HCT116 (cell line): ENCODE measurements at regions not wholly inside any gene's neighbourhood (a gene's known extent, or its start where the extent isn't known, plus 50 kb on each side); places are given as distances from the start of the nearest gene placed in this dataset.

Source experiments
- ATAC-seq: fragments of 200-7000 bp; cut with Tn5 transposase; 2 replicates; pipeline ENCODE4 v1.9.1; 2020; ENCODE audit warnings: mild to moderate bottlenecking, moderate library complexity
- BruUV-seq: library from RNA; stranded (reverse); fragments of 400-500 nt; replicated peaks from 2 replicates; lab custom pipeline; 2021; lab: Mats Ljungman, UMichigan
- CTCF ChIA-PET: fragments of 300-600 bp; sonication (Branson Sonifier 250); formaldehyde crosslinking; loops from one replicate; lab custom pipeline; 2021; ENCODE audit warnings: antibody characterized with exemption; lab: Charles Lee
- POLR2A ChIA-PET: fragments of 300-600, 350-600 bp; sonication (Branson Sonifier 250); formaldehyde crosslinking; loops from one replicate; lab custom pipeline; 2021; ENCODE audit warnings: antibody characterized with exemption; lab: Charles Lee
- RAD21 ChIA-PET, 2 experiments: fragments of 300-600 bp; sonication (Branson Sonifier 250); formaldehyde crosslinking; loops; one replicate each; lab custom pipeline; 2023; ENCODE audit warnings: low total read pairs in 2 of 2; ENCODE audit not compliant: uncharacterized antibody in 2 of 2, unreplicated experiment in 2 of 2, low non-redundant PET in 1 of 2; lab: Charles Lee
- DNase-seq: peaks from one replicate; pipeline ENCODE4 v3.0.0-alpha.2; 2010; ENCODE audit warnings: low read depth, low spot score
- H2AFZ ChIP-seq: fragments of 200-600 bp; shearing (Covaris generic), sonication (generic); 2 replicates; pipeline ENCODE4 v1.6.1; 2017; ENCODE audit warnings: low read depth, mixed run types, mixed read lengths, antibody characterized with exemption, low read length; ENCODE audit not compliant: poor library complexity, severe bottlenecking
- H3K27ac ChIP-seq: 2 replicates; pipeline ENCODE4 v1.5.1; 2012; ENCODE audit warnings: low read depth, low read length
- H3K27me3 ChIP-seq: fragments of 200-600 bp; sonication (generic); 2 replicates; pipeline ENCODE4 v1.6.1; 2016; ENCODE audit warnings: mixed run types, low read length, mixed read lengths; ENCODE audit not compliant: insufficient read depth
- H3K36me3 ChIP-seq, 2 experiments: fragments of 200-500 bp in 1 of 2; fragments of 200-600 bp in 1 of 2; sonication (Bioruptor generic) in 1 of 2; sonication (generic) in 1 of 2; 2 replicates each; pipeline versions ENCODE4 v1.5.1 to v1.6.1; 2014 to 2016; ENCODE audit warnings: low read length in 2 of 2, inconsistent platforms in 1 of 2, mixed read lengths in 1 of 2, mixed run types in 1 of 2; ENCODE audit not compliant: insufficient read depth in 2 of 2, control insufficient read depth in 1 of 2
- H3K4me1 ChIP-seq, 2 experiments: fragments of 200-600 bp in 1 of 2; sonication (generic) in 1 of 2; 2 replicates each; pipeline versions ENCODE4 v1.5.1 to v1.6.1; 2012 to 2017; ENCODE audit warnings: low read length in 2 of 2, inconsistent platforms in 1 of 2, mild to moderate bottlenecking in 1 of 2, mixed read lengths in 1 of 2, mixed run types in 1 of 2, moderate library complexity in 1 of 2; ENCODE audit not compliant: insufficient read depth in 2 of 2, control insufficient read depth in 1 of 2
- H3K4me2 ChIP-seq: fragments of 200-600 bp; sonication (generic); 2 replicates; pipeline ENCODE4 v1.6.1; 2017; ENCODE audit warnings: mixed run types, low read length, mixed read lengths
- H3K4me3 ChIP-seq, 2 experiments: fragments of 200-600 bp in 1 of 2; sonication (generic) in 1 of 2; replicated peaks in 1 of 2; 2 replicates each; pipeline ENCODE4 v1.5.1; 2011 to 2016; ENCODE audit warnings: low read length in 2 of 2, control low read depth in 1 of 2, low read depth in 1 of 2, mild to moderate bottlenecking in 1 of 2, mixed read lengths in 1 of 2, mixed run types in 1 of 2
- H3K79me2 ChIP-seq: fragments of 200-600 bp; sonication (generic); 2 replicates; pipeline ENCODE4 v1.6.1; 2017; ENCODE audit warnings: mild to moderate bottlenecking, mixed run types, low read length, moderate library complexity, mixed read lengths; ENCODE audit not compliant: insufficient read depth
- H3K9ac ChIP-seq: fragments of 200-600 bp; sonication (generic); 2 replicates; pipeline ENCODE4 v1.6.1; 2016; ENCODE audit warnings: low read length, mixed read lengths
- H3K9me2 ChIP-seq: fragments of 200-600 bp; sonication (generic), shearing (Covaris generic); 2 replicates; pipeline ENCODE4 v1.6.1; 2017; ENCODE audit warnings: mixed run types, mild to moderate bottlenecking, moderate library complexity; ENCODE audit not compliant: insufficient read depth
- H3K9me3 ChIP-seq, 2 experiments: fragments of 200-500 bp in 1 of 2; fragments of 200-600 bp in 1 of 2; sonication (Bioruptor generic) in 1 of 2; sonication (generic) in 1 of 2; 2 replicates each; pipeline ENCODE4 v1.6.1; 2014 to 2017; ENCODE audit warnings: low read length in 2 of 2, mixed read lengths in 2 of 2, inconsistent platforms in 1 of 2, low read depth in 1 of 2, mild to moderate bottlenecking in 1 of 2, mixed run types in 1 of 2, moderate library complexity in 1 of 2; ENCODE audit not compliant: control insufficient read depth in 1 of 2, insufficient read depth in 1 of 2
- H4K20me1 ChIP-seq: fragments of 200-600 bp; sonication (generic), shearing (Covaris generic); 2 replicates; pipeline ENCODE4 v1.6.1; 2017; ENCODE audit warnings: mixed run types, mild to moderate bottlenecking, moderate library complexity; ENCODE audit not compliant: insufficient read depth
- ATF3 ChIP-seq: IDR thresholded peaks from 2 replicates; pipeline ENCODE4 v1.6.1; 2012
- CBX3 ChIP-seq: IDR thresholded peaks from 2 replicates; pipeline ENCODE4 v1.6.1; 2012; ENCODE audit warnings: low read depth
- CEBPB ChIP-seq: IDR thresholded peaks from 2 replicates; pipeline ENCODE4 v1.6.1; 2012; ENCODE audit warnings: low read depth
- CTCF ChIP-seq, 3 experiments: fragments of 200-600 bp in 1 of 3; sonication (generic) in 1 of 3; IDR thresholded peaks in 2 of 3; conservative IDR thresholded peaks in 1 of 3; 2 replicates each; pipeline ENCODE4 v1.5.1; 2012 to 2017; ENCODE audit warnings: low read depth in 2 of 3, low read length in 2 of 3, antibody characterized with exemption in 1 of 3, borderline replicate concordance in 1 of 3, control low read depth in 1 of 3, mild to moderate bottlenecking in 1 of 3, mixed read lengths in 1 of 3, mixed run types in 1 of 3, moderate library complexity in 1 of 3; ENCODE audit not compliant: insufficient read depth in 1 of 3
- EGR1 ChIP-seq: IDR thresholded peaks from 2 replicates; pipeline ENCODE4 v1.6.1; 2012; ENCODE audit warnings: low read depth
- ELF1 ChIP-seq: IDR thresholded peaks from 2 replicates; pipeline ENCODE4 v1.6.1; 2012; ENCODE audit warnings: low read depth, borderline replicate concordance
- EZH2 ChIP-seq: fragments of 200-600 bp; sonication (generic); IDR thresholded peaks from 2 replicates; pipeline ENCODE4 v1.6.1; 2017; ENCODE audit warnings: antibody characterized with exemption, mixed run types
- EZH2phosphoT487 ChIP-seq: fragments of 200-600 bp; IDR thresholded peaks from 2 replicates; pipeline ENCODE4 v1.6.1; 2018; ENCODE audit warnings: antibody characterized with exemption, borderline replicate concordance
- FOSL1 ChIP-seq: IDR thresholded peaks from 2 replicates; pipeline ENCODE4 v1.6.1; 2012; ENCODE audit warnings: low read depth
- JUND ChIP-seq: IDR thresholded peaks from 2 replicates; pipeline ENCODE4 v1.6.1; 2012
- POLR2A ChIP-seq: IDR thresholded peaks from 2 replicates; pipeline ENCODE4 v1.7.0; 2011; ENCODE audit warnings: borderline replicate concordance; ENCODE audit not compliant: insufficient read depth, insufficient read length; ENCODE audit errors: extremely low read depth
- POLR2AphosphoS5 ChIP-seq: IDR thresholded peaks from 2 replicates; pipeline ENCODE4 v1.6.1; 2011; ENCODE audit warnings: mild to moderate bottlenecking, low read depth, low read length, moderate library complexity
- RAD21 ChIP-seq: IDR thresholded peaks from 2 replicates; pipeline ENCODE4 v1.6.1; 2012; ENCODE audit warnings: low read depth, mild to moderate bottlenecking
- REST ChIP-seq: IDR thresholded peaks from 2 replicates; pipeline ENCODE4 v1.6.1; 2012; ENCODE audit warnings: low read depth
- SIN3A ChIP-seq: IDR thresholded peaks from 2 replicates; pipeline ENCODE4 v1.6.1; 2012; ENCODE audit warnings: low read depth
- SP1 ChIP-seq: IDR thresholded peaks from 2 replicates; pipeline ENCODE4 v1.6.1; 2012; ENCODE audit warnings: low read depth
- SRF ChIP-seq: IDR thresholded peaks from 2 replicates; pipeline ENCODE4 v1.6.1; 2012; ENCODE audit warnings: low read depth
- TCF7L2 ChIP-seq: IDR thresholded peaks from 2 replicates; pipeline ENCODE4 v1.7.0; 2011; ENCODE audit warnings: borderline replicate concordance, inconsistent platforms; ENCODE audit not compliant: insufficient read depth, insufficient read length; ENCODE audit errors: extremely low read depth
- ZBTB33 ChIP-seq: IDR thresholded peaks from 2 replicates; pipeline ENCODE4 v1.6.1; 2011; ENCODE audit warnings: mild to moderate bottlenecking, low read length, moderate library complexity; ENCODE audit not compliant: insufficient replicate concordance; ENCODE audit errors: extremely low read depth
- ZFX ChIP-seq: fragments of 450-650 bp; IDR thresholded peaks from 2 replicates; pipeline ENCODE4 v1.6.1; 2017
- ZNF274 ChIP-seq: fragments of 200-500 bp; sonication (Bioruptor generic); IDR thresholded peaks from 2 replicates; pipeline ENCODE4 v1.6.1; 2014; ENCODE audit warnings: mild to moderate bottlenecking, low read depth, low read length, inconsistent platforms
- intact Hi-C: fragments of 100-400 bp; cut with micrococcal nuclease; formaldehyde crosslinking; loops from 2 replicates; pipeline ENCODE4 v1.10.0; 2022
- TF ChIP-seq, protein P1 (sequence below): IDR thresholded peaks from 2 replicates; pipeline ENCODE4 v1.6.1; 2012

DNA sequence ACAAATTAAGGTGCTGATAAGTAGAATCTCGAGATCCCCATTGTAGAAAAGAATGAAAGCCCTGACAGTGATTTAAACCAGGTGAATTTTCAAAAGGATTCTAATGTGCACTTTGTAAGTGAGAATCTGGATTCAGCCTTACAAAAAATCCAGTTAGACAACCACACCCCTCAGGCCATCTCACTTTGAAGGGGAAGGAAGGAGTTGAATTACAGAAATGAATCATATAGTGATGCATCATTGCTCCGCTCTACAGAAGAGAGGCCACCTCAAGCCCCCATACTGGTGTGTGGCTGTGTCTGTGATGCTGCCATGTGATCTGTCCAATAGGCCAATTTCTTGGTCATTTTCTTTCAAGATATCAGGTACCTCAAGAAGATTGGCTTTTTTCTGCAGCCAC is 85.5 kb upstream of the NT5E start:
- RAD21 ChIA-PET: no interaction called here
- CTCF ChIA-PET: no interaction called here
- H3K4me3 ChIP-seq: peak overlapping the region in 1 of 2 experiments; percentile 41; a peak in 1 of 4 replicates
- H4K20me1 ChIP-seq: no peaks in the 10 kb centered on the region
- intact Hi-C loops: loop anchor here (5.0 kb wide), 1 partner anchor 38 kb away; no protein-coding TSS in a partner anchor
- peak; percentile 69 for DNase-seq
- H3K27ac ChIP-seq: no peak overlapping the region
- peaks cover 19 to 52% of the 10 kb centered on the region in 2 experiments for H3K4me1 ChIP-seq
- ATAC-seq: peak; percentile 67
- H3K79me2 ChIP-seq: no peaks in the 10 kb centered on the region
- no peaks in the 10 kb centered on the region for H3K9me3 ChIP-seq
- BruUV-seq: no TSS peak
- H3K9ac ChIP-seq: peak overlapping the region; percentile 47; the same call in 1 of the 2 replicates
- POLR2A ChIA-PET: no interaction called here
- peak overlapping the region; percentile 69 for H2AFZ ChIP-seq
- no peaks in the 10 kb centered on the region for H3K27me3 ChIP-seq
- no peaks in the 10 kb centered on the region for H3K9me2 ChIP-seq
- no peaks in the 10 kb centered on the region for H3K36me3 ChIP-seq
- H3K4me2 ChIP-seq: peak overlapping the region; percentile 71
- TF ChIP-seq CEBPB (0 out of 2 replicates have a peak, but pooled peaks have one; percentile 22), CTCF (IDR thresholded peaks at IDR 0.05 in 2 of 3, conservative IDR thresholded peaks at IDR 0.05 in 1 of 3; ENCODE audit: borderline replicate concordance in 1 of 3, insufficient read depth in 1 of 3, low read depth in 2 of 3, low read length in 2 of 3) (no peak), EGR1 (no peak), RAD21 (0 out of 2 replicates have a peak, but pooled peaks have one; percentile 21), TCF7L2 (peak; percentile 38), POLR2AphosphoS5 (peak; percentile 24; the same call in 1 of the 2 replicates), SRF (peak; percentile 49; the same call in 1 of the 2 replicates), ZBTB33 (no peak), ATF3 (no peak), SP1 (peak; percentile 86), JUND (peak; percentile 82), REST (no peak), EZH2 (no peak), EZH2phosphoT487 (no peak), CBX3 (peak; percentile 89), ZNF274 (no peak), ELF1 (no peak), POLR2A (no peak), FOSL1 (peak; percentile 87), ZFX (no peak), SIN3A (no peak)
- TF ChIP-seq, protein P1, sequence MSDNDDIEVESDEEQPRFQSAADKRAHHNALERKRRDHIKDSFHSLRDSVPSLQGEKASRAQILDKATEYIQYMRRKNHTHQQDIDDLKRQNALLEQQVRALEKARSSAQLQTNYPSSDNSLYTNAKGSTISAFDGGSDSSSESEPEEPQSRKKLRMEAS: peak; percentile 54; the same call in 1 of the 2 replicates
